GM23338 (cell line): ENCODE measurements at regions not wholly inside any gene's neighbourhood (a gene's known extent, or its start where the extent isn't known, plus 50 kb on each side); places are given as distances from the start of the nearest gene placed in this dataset.

ENCODE experiments used
- CREB1 ChIP-seq: fragments of 250-450 bp; sonication (Bioruptor Pico); IDR thresholded peaks from 2 replicates; pipeline ENCODE4 v1.5.0; 2020; ENCODE audit warnings: low read depth, mild to moderate bottlenecking, moderate library complexity
- EZH2 ChIP-seq: fragments of 200-600 bp; sonication (generic); IDR thresholded peaks from one replicate; pipeline ENCODE4 v1.8.0; 2017; ENCODE audit warnings: antibody characterized with exemption, mild to moderate bottlenecking, low read depth; ENCODE audit not compliant: unreplicated experiment
- EZH2phosphoT487 ChIP-seq: fragments of 200-600 bp; sonication (generic); IDR thresholded peaks from one replicate; pipeline ENCODE4 v1.8.1; 2018; ENCODE audit warnings: antibody characterized with exemption; ENCODE audit not compliant: unreplicated experiment
- JUNB ChIP-seq: IDR thresholded peaks from one replicate; pipeline ENCODE4 v1.6.1; 2016; ENCODE audit warnings: antibody characterized with exemption; ENCODE audit not compliant: unreplicated experiment
- NANOG ChIP-seq: IDR thresholded peaks from 2 replicates; pipeline ENCODE4 v1.6.1; 2016; ENCODE audit warnings: antibody characterized with exemption, borderline replicate concordance
- POLR2AphosphoS5 ChIP-seq: IDR thresholded peaks from 2 replicates; pipeline ENCODE4 v1.6.1; 2016; ENCODE audit warnings: antibody characterized with exemption, low read depth
- ZNF114 ChIP-seq: fragments of 250-450 bp; sonication (Bioruptor Pico); IDR thresholded peaks from 2 replicates; pipeline ENCODE4 v1.5.0; 2020; ENCODE audit warnings: mild to moderate bottlenecking, moderate library complexity
- ZNF331 ChIP-seq: fragments of 250-450 bp; sonication (Bioruptor Pico); IDR thresholded peaks from 2 replicates; pipeline ENCODE4 v1.5.0; 2020; ENCODE audit warnings: low read depth, mild to moderate bottlenecking, moderate library complexity
- TF ChIP-seq, protein P1 (sequence below), 2 experiments: fragments of 200-600 bp in 1 of 2; sonication (generic) in 1 of 2; conservative IDR thresholded peaks; 2 replicates each; pipeline versions ENCODE4 v1.5.1 to v1.6.1; 2016 to 2017; ENCODE audit warnings: antibody characterized with exemption in 2 of 2, low read depth in 2 of 2, mild to moderate bottlenecking in 2 of 2, moderate library complexity in 1 of 2
- TF ChIP-seq, protein P2 (sequence below): IDR thresholded peaks from one replicate; pipeline ENCODE4 v1.6.1; 2018; ENCODE audit warnings: antibody characterized with exemption; ENCODE audit not compliant: unreplicated experiment
- TF ChIP-seq, protein P3 (sequence below): IDR thresholded peaks from 2 replicates; pipeline ENCODE4 v1.6.1; 2016; ENCODE audit warnings: antibody characterized with exemption

DNA sequence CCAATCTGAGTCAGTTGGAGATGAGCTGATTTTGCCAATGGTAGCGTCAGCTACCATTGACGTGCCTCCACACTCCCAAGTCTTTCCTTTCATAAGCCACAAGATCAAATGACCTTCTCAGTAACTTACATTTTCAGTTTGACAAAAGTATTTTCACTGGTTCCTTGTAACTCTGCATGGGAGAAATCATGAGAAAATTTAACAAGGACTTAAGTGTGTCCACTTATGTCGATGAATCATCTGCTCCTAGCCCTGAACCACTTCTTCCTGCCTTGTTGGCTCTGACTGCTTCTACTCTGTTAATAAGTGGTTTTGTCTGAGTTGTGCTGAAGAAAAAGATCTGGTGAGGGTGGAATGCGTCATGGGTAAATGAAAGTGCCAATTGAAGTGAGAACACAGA lies 101.2 kb downstream of the NFKBIZ start:
- TF ChIP-seq, protein P1, sequence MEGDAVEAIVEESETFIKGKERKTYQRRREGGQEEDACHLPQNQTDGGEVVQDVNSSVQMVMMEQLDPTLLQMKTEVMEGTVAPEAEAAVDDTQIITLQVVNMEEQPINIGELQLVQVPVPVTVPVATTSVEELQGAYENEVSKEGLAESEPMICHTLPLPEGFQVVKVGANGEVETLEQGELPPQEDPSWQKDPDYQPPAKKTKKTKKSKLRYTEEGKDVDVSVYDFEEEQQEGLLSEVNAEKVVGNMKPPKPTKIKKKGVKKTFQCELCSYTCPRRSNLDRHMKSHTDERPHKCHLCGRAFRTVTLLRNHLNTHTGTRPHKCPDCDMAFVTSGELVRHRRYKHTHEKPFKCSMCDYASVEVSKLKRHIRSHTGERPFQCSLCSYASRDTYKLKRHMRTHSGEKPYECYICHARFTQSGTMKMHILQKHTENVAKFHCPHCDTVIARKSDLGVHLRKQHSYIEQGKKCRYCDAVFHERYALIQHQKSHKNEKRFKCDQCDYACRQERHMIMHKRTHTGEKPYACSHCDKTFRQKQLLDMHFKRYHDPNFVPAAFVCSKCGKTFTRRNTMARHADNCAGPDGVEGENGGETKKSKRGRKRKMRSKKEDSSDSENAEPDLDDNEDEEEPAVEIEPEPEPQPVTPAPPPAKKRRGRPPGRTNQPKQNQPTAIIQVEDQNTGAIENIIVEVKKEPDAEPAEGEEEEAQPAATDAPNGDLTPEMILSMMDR (conservative IDR thresholded peaks at IDR 0.05; ENCODE audit: low read depth in 2 of 2) = no peak
- TF ChIP-seq POLR2AphosphoS5 (no peak), EZH2 (no peak), EZH2phosphoT487 (no peak), ZNF331 (no peak), JUNB (no peak), CREB1 (CRISPR knock-in tag) (no peak), ZNF114 (CRISPR knock-in tag) (no peak), NANOG (no peak)
- TF ChIP-seq, protein P2, sequence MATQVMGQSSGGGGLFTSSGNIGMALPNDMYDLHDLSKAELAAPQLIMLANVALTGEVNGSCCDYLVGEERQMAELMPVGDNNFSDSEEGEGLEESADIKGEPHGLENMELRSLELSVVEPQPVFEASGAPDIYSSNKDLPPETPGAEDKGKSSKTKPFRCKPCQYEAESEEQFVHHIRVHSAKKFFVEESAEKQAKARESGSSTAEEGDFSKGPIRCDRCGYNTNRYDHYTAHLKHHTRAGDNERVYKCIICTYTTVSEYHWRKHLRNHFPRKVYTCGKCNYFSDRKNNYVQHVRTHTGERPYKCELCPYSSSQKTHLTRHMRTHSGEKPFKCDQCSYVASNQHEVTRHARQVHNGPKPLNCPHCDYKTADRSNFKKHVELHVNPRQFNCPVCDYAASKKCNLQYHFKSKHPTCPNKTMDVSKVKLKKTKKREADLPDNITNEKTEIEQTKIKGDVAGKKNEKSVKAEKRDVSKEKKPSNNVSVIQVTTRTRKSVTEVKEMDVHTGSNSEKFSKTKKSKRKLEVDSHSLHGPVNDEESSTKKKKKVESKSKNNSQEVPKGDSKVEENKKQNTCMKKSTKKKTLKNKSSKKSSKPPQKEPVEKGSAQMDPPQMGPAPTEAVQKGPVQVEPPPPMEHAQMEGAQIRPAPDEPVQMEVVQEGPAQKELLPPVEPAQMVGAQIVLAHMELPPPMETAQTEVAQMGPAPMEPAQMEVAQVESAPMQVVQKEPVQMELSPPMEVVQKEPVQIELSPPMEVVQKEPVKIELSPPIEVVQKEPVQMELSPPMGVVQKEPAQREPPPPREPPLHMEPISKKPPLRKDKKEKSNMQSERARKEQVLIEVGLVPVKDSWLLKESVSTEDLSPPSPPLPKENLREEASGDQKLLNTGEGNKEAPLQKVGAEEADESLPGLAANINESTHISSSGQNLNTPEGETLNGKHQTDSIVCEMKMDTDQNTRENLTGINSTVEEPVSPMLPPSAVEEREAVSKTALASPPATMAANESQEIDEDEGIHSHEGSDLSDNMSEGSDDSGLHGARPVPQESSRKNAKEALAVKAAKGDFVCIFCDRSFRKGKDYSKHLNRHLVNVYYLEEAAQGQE = no peak
- TF ChIP-seq, protein P3, sequence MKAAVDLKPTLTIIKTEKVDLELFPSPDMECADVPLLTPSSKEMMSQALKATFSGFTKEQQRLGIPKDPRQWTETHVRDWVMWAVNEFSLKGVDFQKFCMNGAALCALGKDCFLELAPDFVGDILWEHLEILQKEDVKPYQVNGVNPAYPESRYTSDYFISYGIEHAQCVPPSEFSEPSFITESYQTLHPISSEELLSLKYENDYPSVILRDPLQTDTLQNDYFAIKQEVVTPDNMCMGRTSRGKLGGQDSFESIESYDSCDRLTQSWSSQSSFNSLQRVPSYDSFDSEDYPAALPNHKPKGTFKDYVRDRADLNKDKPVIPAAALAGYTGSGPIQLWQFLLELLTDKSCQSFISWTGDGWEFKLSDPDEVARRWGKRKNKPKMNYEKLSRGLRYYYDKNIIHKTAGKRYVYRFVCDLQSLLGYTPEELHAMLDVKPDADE = no peak
